Stimulated activated CD4-positive, alpha-beta T cell treated with anti-CD3 and anti-CD28 coated beads, Interleukin-12 subunit alpha, Interleukin-12 subunit beta, amount 100 ng/mL, for 24 hours (primary cell): ENCODE measurements at regions not wholly inside any gene's neighbourhood (a gene's known extent, or its start where the extent isn't known, plus 50 kb on each side); places are given as distances from the start of the nearest gene placed in this dataset.
"Not testable (repeated sequence)": the region's sequence is repeated elsewhere in the genome, so short reads cannot be mapped to it uniquely, and the experiment has no call there.

Source experiments
- DNase-seq, 2 experiments: peaks; one replicate each; pipeline ENCODE4 v3.0.0-alpha.2; 2020; ENCODE audit warnings: low read depth in 2 of 2

GRCh38 chr7:131937868-131938267 is 381.4 kb upstream of the PODXL start:
- DNase-seq, result no peak

GRCh38 chr7:131935180-131935579 is 378.8 kb upstream of the PODXL start:
- DNase-seq, result no peak

- DNase-seq, result no peak
These were observed 378.0 kb upstream of the PODXL start for GRCh38 chr7:131934452-131934851.

GRCh38 chr7:131933751-131934289 is 377.4 kb upstream of the PODXL start:
- DNase-seq, result no peak

- not testable (repeated sequence) for DNase-seq
These were observed 376.8 kb upstream of the PODXL start for GRCh38 chr7:131933219-131933618.

- DNase-seq, result no peak
These were observed 375.8 kb upstream of the PODXL start for GRCh38 chr7:131932271-131932670.

- no peak for DNase-seq
These were observed 374.9 kb upstream of the PODXL start for GRCh38 chr7:131931370-131931769.

GRCh38 chr7:131929632-131930031 is 373.2 kb upstream of the PODXL start:
- no peak for DNase-seq

GRCh38 chr7:131927770-131928423 is 371.5 kb upstream of the PODXL start:
- no peak for DNase-seq

- no peak for DNase-seq
These were observed 369.2 kb upstream of the PODXL start for GRCh38 chr7:131925636-131926035.

- DNase-seq, result no peak
These were observed 368.4 kb upstream of the PODXL start for GRCh38 chr7:131924857-131925256.

GRCh38 chr7:131922948-131923347 is 366.5 kb upstream of the PODXL start:
- DNase-seq, result not testable (repeated sequence)

- DNase-seq, result no peak
These were observed 364.6 kb upstream of the PODXL start for GRCh38 chr7:131921016-131921415.

GRCh38 chr7:131919920-131920709 is 363.7 kb upstream of the PODXL start:
- no peak for DNase-seq

- no peak for DNase-seq
These were observed 354.7 kb upstream of the PODXL start for GRCh38 chr7:131911112-131911511.

GRCh38 chr7:131909151-131909768 is 352.8 kb upstream of the PODXL start:
- DNase-seq, result no peak

GRCh38 chr7:131908714-131909113 is 352.3 kb upstream of the PODXL start:
- DNase-seq, result no peak

- DNase-seq, result no peak
These were observed 349.1 kb upstream of the PODXL start for GRCh38 chr7:131905471-131905973.

GRCh38 chr7:131904760-131905327 is 348.4 kb upstream of the PODXL start:
- DNase-seq, result no peak

GRCh38 chr7:131903315-131903714 is 346.9 kb upstream of the PODXL start:
- DNase-seq, result no peak

GRCh38 chr7:131900785-131901287 is 344.4 kb upstream of the PODXL start:
- DNase-seq, result no peak
